ENCODE measurements at regions not wholly inside any gene's neighbourhood (a gene's known extent, or its start where the extent isn't known, plus 50 kb on each side); places are given as distances from the start of the nearest gene placed in this dataset.

- intact Hi-C loops (cut with micrococcal nuclease; ENCODE audit: unreplicated experiment): no loop called here
- Histone ChIP-seq H3K4me1 (ENCODE audit: control insufficient read depth, insufficient read depth, low read length) (no peaks in the 10 kb centered on the region), H3K36me3 (ENCODE audit: control insufficient read depth, insufficient read depth, low read length) (no peaks in the 10 kb centered on the region), H3K27ac (ENCODE audit: low read length) (no peak overlapping the region), H3K9me3 (ENCODE audit: control insufficient read depth, insufficient read depth, low read depth, low read length) (no peaks in the 10 kb centered on the region), H3K4me3 (ENCODE audit: low read depth in 2 of 2, low read length in 2 of 2) (no peak overlapping the region), H3K27me3 (ENCODE audit: control insufficient read depth, insufficient read depth, low read length) (no peaks in the 10 kb centered on the region)
- ChIA-PET POLR2A (no interaction called here), CTCF (no interaction called here)
- in situ Hi-C loops (cut with HindIII; ENCODE audit: low pct_unique_long_range_greater_than_20kb, low sequenced_read_pairs): no loop called here
- ATAC-seq (no peak), DNase-seq (ENCODE audit: low read depth, low spot score) (no peak)
- no peak for TF ChIP-seq TCF7L2 (IDR thresholded peaks at IDR 0.05; ENCODE audit: low read depth, low read length)
- TF ChIP-seq REST (IDR thresholded peaks at IDR 0.05; ENCODE audit: insufficient read depth in 1 of 2, low read depth in 2 of 2, low read length in 1 of 2): no peak
- TF ChIP-seq SIN3A (IDR thresholded peaks at IDR 0.05; ENCODE audit: borderline replicate concordance, insufficient read depth, low read depth, low read length): no peak
- TF ChIP-seq, protein P1, sequence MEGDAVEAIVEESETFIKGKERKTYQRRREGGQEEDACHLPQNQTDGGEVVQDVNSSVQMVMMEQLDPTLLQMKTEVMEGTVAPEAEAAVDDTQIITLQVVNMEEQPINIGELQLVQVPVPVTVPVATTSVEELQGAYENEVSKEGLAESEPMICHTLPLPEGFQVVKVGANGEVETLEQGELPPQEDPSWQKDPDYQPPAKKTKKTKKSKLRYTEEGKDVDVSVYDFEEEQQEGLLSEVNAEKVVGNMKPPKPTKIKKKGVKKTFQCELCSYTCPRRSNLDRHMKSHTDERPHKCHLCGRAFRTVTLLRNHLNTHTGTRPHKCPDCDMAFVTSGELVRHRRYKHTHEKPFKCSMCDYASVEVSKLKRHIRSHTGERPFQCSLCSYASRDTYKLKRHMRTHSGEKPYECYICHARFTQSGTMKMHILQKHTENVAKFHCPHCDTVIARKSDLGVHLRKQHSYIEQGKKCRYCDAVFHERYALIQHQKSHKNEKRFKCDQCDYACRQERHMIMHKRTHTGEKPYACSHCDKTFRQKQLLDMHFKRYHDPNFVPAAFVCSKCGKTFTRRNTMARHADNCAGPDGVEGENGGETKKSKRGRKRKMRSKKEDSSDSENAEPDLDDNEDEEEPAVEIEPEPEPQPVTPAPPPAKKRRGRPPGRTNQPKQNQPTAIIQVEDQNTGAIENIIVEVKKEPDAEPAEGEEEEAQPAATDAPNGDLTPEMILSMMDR (IDR thresholded peaks at IDR 0.05): no peak
- TF ChIP-seq POLR2AphosphoS5 (IDR thresholded peaks at IDR 0.05; ENCODE audit: low read depth, low read length): no peak
- no TSS peak for BruUV-seq (replicated peaks)
These were observed 87.5 kb upstream of the LINGO1 start for GRCh38 chr15:77720173-77720572.

DNA sequence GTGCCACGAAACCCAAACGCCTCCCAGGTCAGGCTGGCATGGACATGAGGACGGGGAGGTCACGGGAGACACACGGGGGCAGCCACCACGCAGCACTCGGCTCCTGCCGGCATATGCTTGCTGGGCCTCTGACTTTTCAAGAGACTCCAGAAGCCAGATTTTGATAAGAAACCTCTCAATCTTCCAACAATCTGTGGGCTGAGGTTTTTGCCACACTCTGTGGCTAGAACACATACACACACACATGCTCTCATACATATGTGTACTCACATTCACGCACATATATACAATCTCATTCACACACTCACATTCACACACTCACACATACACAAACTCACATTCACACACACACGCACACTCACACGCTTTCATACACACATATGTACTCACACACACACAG, 86.7 kb upstream of the LINGO1 start:
- no TSS peak for BruUV-seq (replicated peaks)
- intact Hi-C loops (cut with micrococcal nuclease; ENCODE audit: unreplicated experiment) (no loop called here), in situ Hi-C loops (cut with HindIII; ENCODE audit: low pct_unique_long_range_greater_than_20kb, low sequenced_read_pairs) (no loop called here)
- ChIA-PET POLR2A (no interaction called here), CTCF (no interaction called here)
- Histone ChIP-seq H3K36me3 (ENCODE audit: control insufficient read depth, insufficient read depth, low read length) (no peaks in the 10 kb centered on the region), H3K4me3 (ENCODE audit: low read depth in 2 of 2, low read length in 2 of 2) (no peak overlapping the region), H3K9me3 (ENCODE audit: control insufficient read depth, insufficient read depth, low read depth, low read length) (no peaks in the 10 kb centered on the region), H3K4me1 (ENCODE audit: control insufficient read depth, insufficient read depth, low read length) (no peaks in the 10 kb centered on the region), H3K27me3 (ENCODE audit: control insufficient read depth, insufficient read depth, low read length) (no peaks in the 10 kb centered on the region), H3K27ac (ENCODE audit: low read length) (no peak overlapping the region)
- DNase-seq (ENCODE audit: low read depth, low spot score) (no peak), ATAC-seq (no peak)
- TF ChIP-seq, protein P1 (IDR thresholded peaks at IDR 0.05): no peak
- TF ChIP-seq POLR2AphosphoS5 (IDR thresholded peaks at IDR 0.05; ENCODE audit: low read depth, low read length): no peak
- no peak for TF ChIP-seq SIN3A (IDR thresholded peaks at IDR 0.05; ENCODE audit: borderline replicate concordance, insufficient read depth, low read depth, low read length)
- no peak for TF ChIP-seq REST (IDR thresholded peaks at IDR 0.05; ENCODE audit: insufficient read depth in 1 of 2, low read depth in 2 of 2, low read length in 1 of 2)

All from Panc1 (cell line).